Suprapubic skin (tissue), 4 donors: ENCODE measurements at regions not wholly inside any gene's neighbourhood (a gene's known extent, or its start where the extent isn't known, plus 50 kb on each side); places are given as distances from the start of the nearest gene placed in this dataset.

ENCODE experiments used
- DNase-seq, 2 donors: peaks; one replicate each; pipeline ENCODE4 v3.0.0-alpha.2; 2019; ENCODE audit warnings: low spot score in 2 of 2
- H3K27ac ChIP-seq: fragments of 200-600 bp; sonication (generic); one replicate; pipeline ENCODE4 v1.5.1; 2019
- H3K27me3 ChIP-seq: fragments of 200-600 bp; sonication (generic); one replicate; pipeline ENCODE4 v1.5.1; 2019
- H3K36me3 ChIP-seq: fragments of 200-600 bp; sonication (generic); one replicate; pipeline ENCODE4 v1.5.1; 2019
- H3K4me1 ChIP-seq: fragments of 200-600 bp; sonication (generic); one replicate; pipeline ENCODE4 v1.5.1; 2019
- H3K4me3 ChIP-seq: fragments of 200-600 bp; sonication (generic); one replicate; pipeline ENCODE4 v1.5.1; 2019; ENCODE audit warnings: mild to moderate bottlenecking
- H3K9me3 ChIP-seq: fragments of 200-600 bp; sonication (generic); one replicate; pipeline ENCODE4 v1.5.1; 2019
- EP300 ChIP-seq: sonication (generic); formaldehyde crosslinking; IDR thresholded peaks from one replicate; pipeline ENCODE4 v1.6.1; 2017; ENCODE audit warnings: antibody characterized with exemption
- POLR2A ChIP-seq, 2 donors: fragments of 450-650 bp; IDR thresholded peaks; one replicate each; pipeline ENCODE4 v1.6.1; 2017; ENCODE audit warnings: antibody characterized with exemption in 2 of 2, mild to moderate bottlenecking in 2 of 2, moderate library complexity in 2 of 2
- POLR2AphosphoS5 ChIP-seq, 3 donors: sonication (generic); formaldehyde crosslinking; IDR thresholded peaks; one replicate each; pipeline ENCODE4 v1.6.1; 2017; ENCODE audit warnings: antibody characterized with exemption in 3 of 3
- WGBS: methylation state at CpG from one replicate; pipeline ENCODE4 v1.1.5; 2018; 5-methylcytosine and 5-hydroxymethylcytosine counted together
- TF ChIP-seq, protein P1 (sequence below), 2 donors: fragments of 200-600 bp in 1 of 2; fragments of 450-650 bp in 1 of 2; sonication (generic) in 1 of 2; IDR thresholded peaks; one replicate each; pipeline ENCODE4 v1.5.1; 2016 to 2019; ENCODE audit warnings: antibody characterized with exemption in 2 of 2, mild to moderate bottlenecking in 1 of 2, moderate library complexity in 1 of 2

DNA sequence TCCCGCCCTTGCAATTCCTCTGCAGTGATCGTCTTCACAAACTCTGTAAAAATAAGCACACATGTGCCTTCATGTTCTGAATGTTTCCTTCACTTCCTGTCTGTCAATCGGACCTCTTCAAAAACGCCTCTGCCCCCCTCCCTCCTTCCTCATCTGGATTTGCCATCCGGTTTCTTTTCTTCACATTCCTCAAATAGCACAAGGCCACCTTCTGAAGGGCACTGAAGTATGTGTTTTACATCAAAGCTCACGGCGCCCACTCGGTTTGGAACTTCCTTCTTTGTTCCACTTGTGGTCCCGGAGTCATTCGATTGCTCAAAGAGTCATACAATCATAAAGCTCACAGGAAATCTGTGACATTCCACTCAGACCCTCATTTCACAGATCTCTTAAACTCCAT, 758.1 kb upstream of the SALL3 start:
- Histone ChIP-seq H3K9me3 (no peaks in the 10 kb centered on the region), H3K36me3 (no peaks in the 10 kb centered on the region), H3K4me1 (no peaks in the 10 kb centered on the region), H3K4me3 (no peak overlapping the region), H3K27ac (no peak overlapping the region), H3K27me3 (no peaks in the 10 kb centered on the region)
- DNase-seq: no peak
- TF ChIP-seq, protein P1, sequence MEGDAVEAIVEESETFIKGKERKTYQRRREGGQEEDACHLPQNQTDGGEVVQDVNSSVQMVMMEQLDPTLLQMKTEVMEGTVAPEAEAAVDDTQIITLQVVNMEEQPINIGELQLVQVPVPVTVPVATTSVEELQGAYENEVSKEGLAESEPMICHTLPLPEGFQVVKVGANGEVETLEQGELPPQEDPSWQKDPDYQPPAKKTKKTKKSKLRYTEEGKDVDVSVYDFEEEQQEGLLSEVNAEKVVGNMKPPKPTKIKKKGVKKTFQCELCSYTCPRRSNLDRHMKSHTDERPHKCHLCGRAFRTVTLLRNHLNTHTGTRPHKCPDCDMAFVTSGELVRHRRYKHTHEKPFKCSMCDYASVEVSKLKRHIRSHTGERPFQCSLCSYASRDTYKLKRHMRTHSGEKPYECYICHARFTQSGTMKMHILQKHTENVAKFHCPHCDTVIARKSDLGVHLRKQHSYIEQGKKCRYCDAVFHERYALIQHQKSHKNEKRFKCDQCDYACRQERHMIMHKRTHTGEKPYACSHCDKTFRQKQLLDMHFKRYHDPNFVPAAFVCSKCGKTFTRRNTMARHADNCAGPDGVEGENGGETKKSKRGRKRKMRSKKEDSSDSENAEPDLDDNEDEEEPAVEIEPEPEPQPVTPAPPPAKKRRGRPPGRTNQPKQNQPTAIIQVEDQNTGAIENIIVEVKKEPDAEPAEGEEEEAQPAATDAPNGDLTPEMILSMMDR (IDR thresholded peaks at IDR 0.05): no peak
- TF ChIP-seq POLR2A (IDR thresholded peaks at IDR 0.05) (no peak), POLR2AphosphoS5 (IDR thresholded peaks at IDR 0.05) (no peak), EP300 (no peak)
- 33% methylated on average over 10 of the region's 10 CpGs for whole genome bisulfite sequencing

GRCh38 chr18:78228974-78229373, 750.6 kb upstream of the SALL3 start:
- no peak for DNase-seq
- Histone ChIP-seq H3K4me1 (no peaks in the 10 kb centered on the region), H3K9me3 (no peaks in the 10 kb centered on the region), H3K4me3 (no peak overlapping the region), H3K36me3 (no peaks in the 10 kb centered on the region), H3K27ac (no peak overlapping the region), H3K27me3 (peaks cover 7% of the 10 kb centered on the region)
- TF ChIP-seq, protein P1 (IDR thresholded peaks at IDR 0.05): no peak
- no peak for TF ChIP-seq POLR2A (IDR thresholded peaks at IDR 0.05)
- TF ChIP-seq POLR2AphosphoS5 (IDR thresholded peaks at IDR 0.05): no peak
- no peak for TF ChIP-seq EP300
- 88% methylated on average over 14 of the region's 19 CpGs for WGBS

DNA sequence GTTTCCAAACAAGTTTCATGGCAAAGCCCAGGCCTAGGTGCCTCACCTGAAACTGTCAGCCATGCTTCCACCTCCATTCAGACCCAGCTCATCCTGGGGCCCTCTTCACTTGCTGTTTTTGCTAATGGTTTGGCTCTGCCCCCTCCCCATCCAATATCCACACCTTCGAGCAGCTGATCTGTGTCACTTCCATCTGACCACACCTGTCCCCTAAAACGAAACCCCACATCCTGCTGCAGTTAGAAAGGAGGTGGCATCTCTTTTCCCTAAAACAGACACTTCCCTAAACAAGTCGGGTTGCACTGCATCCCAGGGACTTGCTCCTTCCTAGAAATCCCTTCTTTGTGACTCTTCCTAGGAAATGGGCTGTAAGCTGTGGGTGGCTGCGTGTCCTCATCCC, 748.7 kb upstream of the SALL3 start:
- Histone ChIP-seq H3K4me1 (no peaks in the 10 kb centered on the region), H3K27ac (no peak overlapping the region), H3K9me3 (no peaks in the 10 kb centered on the region), H3K4me3 (no peak overlapping the region), H3K27me3 (peaks cover 7% of the 10 kb centered on the region), H3K36me3 (no peaks in the 10 kb centered on the region)
- DNase-seq: no peak
- WGBS: 65% methylated on average over 4 of the region's 4 CpGs
- TF ChIP-seq, protein P1 (IDR thresholded peaks at IDR 0.05): no peak
- no peak for TF ChIP-seq POLR2A (IDR thresholded peaks at IDR 0.05)
- TF ChIP-seq POLR2AphosphoS5 (IDR thresholded peaks at IDR 0.05): no peak
- TF ChIP-seq EP300: no peak

- Histone ChIP-seq H3K4me3 (no peak overlapping the region), H3K36me3 (no peaks in the 10 kb centered on the region), H3K4me1 (no peaks in the 10 kb centered on the region), H3K9me3 (no peaks in the 10 kb centered on the region), H3K27ac (no peak overlapping the region), H3K27me3 (peaks cover 7% of the 10 kb centered on the region)
- DNase-seq: no peak
- TF ChIP-seq POLR2A (IDR thresholded peaks at IDR 0.05) (no peak), POLR2AphosphoS5 (IDR thresholded peaks at IDR 0.05) (no peak), EP300 (no peak)
- 81% methylated on average over 11 of the region's 11 CpGs for WGBS
Observed at GRCh38 chr18:78232196-78232595, 747.4 kb upstream of the SALL3 start.

- Histone ChIP-seq H3K4me1 (peaks cover 9% of the 10 kb centered on the region), H3K9me3 (no peaks in the 10 kb centered on the region), H3K36me3 (no peaks in the 10 kb centered on the region), H3K27me3 (no peaks in the 10 kb centered on the region), H3K4me3 (no peak overlapping the region), H3K27ac (no peak overlapping the region)
- no peak for TF ChIP-seq POLR2AphosphoS5 (IDR thresholded peaks at IDR 0.05)
- TF ChIP-seq, protein P1 (IDR thresholded peaks at IDR 0.05): no peak
- TF ChIP-seq POLR2A (IDR thresholded peaks at IDR 0.05): no peak
- no peak for TF ChIP-seq EP300
- no peak for DNase-seq
- WGBS: 89% methylated on average over 12 of the region's 12 CpGs
Observed at GRCh38 chr18:78237864-78238263, 741.8 kb upstream of the SALL3 start.
